Mesenchymal stem cell (in vitro differentiated cells and primary cell): ENCODE measurements at regions not wholly inside any gene's neighbourhood (a gene's known extent, or its start where the extent isn't known, plus 50 kb on each side); places are given as distances from the start of the nearest gene placed in this dataset.

Source experiments
- DNase-seq: peaks from one replicate; pipeline ENCODE4 v3.0.0-alpha.2; 2013
- H2AFZ ChIP-seq: one replicate; pipeline ENCODE4 v1.6.1; 2013; ENCODE audit warnings: low read depth, mild to moderate bottlenecking, control low read depth, inconsistent platforms, low read length, moderate library complexity
- H2AK5ac ChIP-seq: 2 replicates; pipeline ENCODE4 v1.6.1; 2013; ENCODE audit warnings: low read length, moderate library complexity, mild to moderate bottlenecking, inconsistent platforms; ENCODE audit not compliant: severe bottlenecking
- H2BK120ac ChIP-seq: one replicate; pipeline ENCODE4 v1.6.1; 2013; ENCODE audit warnings: low read depth, mild to moderate bottlenecking, inconsistent platforms, low read length, moderate library complexity
- H2BK12ac ChIP-seq, 2 experiments: one replicate each; pipeline ENCODE4 v1.6.1; 2013; ENCODE audit warnings: inconsistent platforms in 2 of 2, low read length in 2 of 2, mild to moderate bottlenecking in 2 of 2, moderate library complexity in 2 of 2, control low read depth in 1 of 2
- H2BK15ac ChIP-seq: one replicate; pipeline ENCODE4 v1.6.1; 2013; ENCODE audit warnings: mild to moderate bottlenecking, low read depth, inconsistent platforms; ENCODE audit not compliant: poor library complexity, severe bottlenecking
- H2BK5ac ChIP-seq: 2 replicates; pipeline ENCODE4 v1.6.1; 2013; ENCODE audit warnings: low read depth, mild to moderate bottlenecking, low read length, control low read depth, inconsistent platforms; ENCODE audit not compliant: poor library complexity, severe bottlenecking
- H3K14ac ChIP-seq, 2 experiments: one replicate each; pipeline ENCODE4 v1.6.1; 2013; ENCODE audit warnings: inconsistent platforms in 2 of 2, low read length in 2 of 2, control low read depth in 1 of 2, mild to moderate bottlenecking in 1 of 2, moderate library complexity in 1 of 2
- H3K18ac ChIP-seq, 2 experiments: one replicate each; pipeline ENCODE4 v1.6.1; 2013; ENCODE audit warnings: inconsistent platforms in 2 of 2, low read length in 2 of 2, control low read depth in 1 of 2, low read depth in 1 of 2, mild to moderate bottlenecking in 1 of 2
- H3K23ac ChIP-seq, 2 experiments: one replicate each; pipeline ENCODE4 v1.6.1; 2013; ENCODE audit warnings: inconsistent platforms in 2 of 2, low read length in 2 of 2, mild to moderate bottlenecking in 2 of 2, moderate library complexity in 2 of 2, control low read depth in 1 of 2
- H3K27ac ChIP-seq: 2 replicates; pipeline ENCODE4 v1.5.1; 2013; ENCODE audit warnings: mild to moderate bottlenecking, moderate library complexity, low read length, control low read depth, inconsistent platforms; ENCODE audit not compliant: poor library complexity, severe bottlenecking
- H3K27me3 ChIP-seq, 2 experiments: 2 replicates each; pipeline versions ENCODE4 v1.6.1 to v1.7.0; 2013; ENCODE audit warnings: low read length in 2 of 2, mild to moderate bottlenecking in 2 of 2, moderate library complexity in 2 of 2, control low read depth in 1 of 2, inconsistent platforms in 1 of 2; ENCODE audit not compliant: control insufficient read depth in 1 of 2, insufficient read depth in 1 of 2
- H3K36me3 ChIP-seq, 2 experiments: 2 replicates each; pipeline versions ENCODE4 v1.6.1 to v1.7.0; 2013; ENCODE audit warnings: low read length in 2 of 2, control low read depth in 1 of 2, inconsistent platforms in 1 of 2, low read depth in 1 of 2, mild to moderate bottlenecking in 1 of 2; ENCODE audit not compliant: insufficient read depth in 2 of 2, control insufficient read depth in 1 of 2
- H3K4ac ChIP-seq, 2 experiments: one replicate each; pipeline ENCODE4 v1.6.1; 2013; ENCODE audit warnings: inconsistent platforms in 2 of 2, low read length in 2 of 2, mild to moderate bottlenecking in 2 of 2, moderate library complexity in 2 of 2, control low read depth in 1 of 2, low read depth in 1 of 2
- H3K4me1 ChIP-seq: 2 replicates; pipeline ENCODE4 v1.6.1; 2013; ENCODE audit warnings: low read depth, low read length, control low read depth; ENCODE audit not compliant: control insufficient read depth, insufficient read depth
- H3K4me2 ChIP-seq: 2 replicates; pipeline ENCODE4 v1.6.1; 2013; ENCODE audit warnings: low read length, mild to moderate bottlenecking, inconsistent platforms; ENCODE audit not compliant: poor library complexity, severe bottlenecking
- H3K4me3 ChIP-seq, 2 experiments: 2 replicates each; pipeline versions ENCODE4 v1.5.1 to v1.7.0; 2013; ENCODE audit warnings: low read length in 2 of 2, mild to moderate bottlenecking in 2 of 2, control low read depth in 1 of 2, low read depth in 1 of 2; ENCODE audit not compliant: insufficient read depth in 1 of 2
- H3K79me1 ChIP-seq: replicated peaks from 2 replicates; pipeline ENCODE4 v1.6.1; 2013; ENCODE audit warnings: mild to moderate bottlenecking, control low read depth, low read length, inconsistent platforms; ENCODE audit not compliant: poor library complexity, severe bottlenecking
- H3K9ac ChIP-seq: 2 replicates; pipeline ENCODE4 v1.7.0; 2013; ENCODE audit warnings: mild to moderate bottlenecking, low read length, moderate library complexity
- H3K9me3 ChIP-seq: 2 replicates; pipeline ENCODE4 v1.7.0; 2013; ENCODE audit warnings: mild to moderate bottlenecking, low read length; ENCODE audit not compliant: control insufficient read depth
- H4K8ac ChIP-seq: one replicate; pipeline ENCODE4 v1.6.1; 2013; ENCODE audit warnings: inconsistent platforms, mild to moderate bottlenecking, low read length, moderate library complexity
- H4K91ac ChIP-seq: one replicate; pipeline ENCODE4 v1.6.1; 2013; ENCODE audit warnings: mild to moderate bottlenecking, low read length, inconsistent platforms
- WGBS: methylation state at CpG from one replicate; pipeline ENCODE4 v1.1.7; 2013; ENCODE audit warnings: mixed read lengths; 5-methylcytosine and 5-hydroxymethylcytosine counted together

GRCh38 chr9:134260801-134261200, 65.5 kb upstream of the RXRA start:
- no peak overlapping the region for H4K8ac ChIP-seq
- WGBS: 87% methylated on average over 18 of the region's 18 CpGs

GRCh38 chr9:134262035-134262434, 64.2 kb upstream of the RXRA start:
- Histone ChIP-seq H3K4me3 (no peak overlapping the region), H3K9me3 (peaks cover 5% of the 10 kb centered on the region), H3K27me3 (peaks cover 34 to 76% of the 10 kb centered on the region in 2 experiments), H3K4me2 (no peak overlapping the region), H2BK5ac (no peak overlapping the region), H3K36me3 (no peaks in the 10 kb centered on the region), H3K4ac (no peak overlapping the region), H2BK120ac (no peak overlapping the region), H4K91ac (no peak overlapping the region), H2AK5ac (no peak overlapping the region), H3K23ac (peak overlapping the region in 1 of 2 experiments; percentile 25), H3K18ac (no peak overlapping the region), H3K9ac (no peak overlapping the region), H2AFZ (no peak overlapping the region), H2BK12ac (no peak overlapping the region), H4K8ac (no peak overlapping the region), H3K27ac (no peak overlapping the region), H2BK15ac (no peak overlapping the region), H3K79me1 (no peaks in the 10 kb centered on the region), H3K14ac (no peak overlapping the region), H3K4me1 (peaks cover 2% of the 10 kb centered on the region)
- DNase-seq: no peak
- WGBS: 91% methylated on average over 10 of the region's 10 CpGs

More at GRCh38 chr9:134260801-134261200, 65.5 kb upstream of the RXRA start:
- H3K4me1 ChIP-seq: peaks cover 2% of the 10 kb centered on the region
- H3K23ac ChIP-seq: no peak overlapping the region
- H3K18ac ChIP-seq: no peak overlapping the region
- no peak overlapping the region for H3K4me2 ChIP-seq
- no peak for DNase-seq
- H4K91ac ChIP-seq: no peak overlapping the region
- no peak overlapping the region for H2BK12ac ChIP-seq
- no peak overlapping the region for H3K14ac ChIP-seq
- H3K4me3 ChIP-seq: no peak overlapping the region
- H2AFZ ChIP-seq: no peak overlapping the region
- H3K27ac ChIP-seq: no peak overlapping the region
- H2BK5ac ChIP-seq: no peak overlapping the region
- no peaks in the 10 kb centered on the region for H3K36me3 ChIP-seq
- H3K4ac ChIP-seq: peak overlapping the region in 1 of 2 experiments; percentile 42
- no peak overlapping the region for H3K9ac ChIP-seq
- no peaks in the 10 kb centered on the region for H3K9me3 ChIP-seq
- H2BK15ac ChIP-seq: no peak overlapping the region
- peaks cover 25 to 63% of the 10 kb centered on the region in 2 experiments for H3K27me3 ChIP-seq
- no peak overlapping the region for H2AK5ac ChIP-seq
- H3K79me1 ChIP-seq: no peaks in the 10 kb centered on the region
- H2BK120ac ChIP-seq: no peak overlapping the region

DNA sequence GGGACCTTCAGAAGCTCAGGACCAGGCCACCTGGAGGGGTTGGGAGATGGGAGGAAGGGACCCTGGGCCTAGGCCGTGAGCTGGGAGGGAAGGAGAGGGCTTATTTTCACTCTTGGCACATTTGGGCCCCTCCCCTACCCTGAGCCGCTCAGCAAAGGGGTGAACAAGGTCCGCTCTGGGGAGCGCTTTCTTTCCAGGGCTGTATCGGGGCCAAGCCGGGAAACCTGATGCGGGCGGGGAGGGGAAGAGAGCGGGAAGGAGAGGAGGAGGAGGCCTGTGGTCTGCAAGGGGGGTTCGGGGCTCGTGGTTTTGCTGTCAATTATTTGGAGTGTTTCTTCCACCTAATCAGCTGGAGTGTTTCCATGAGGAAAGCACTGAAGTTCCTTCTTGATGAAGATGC, 62.7 kb upstream of the RXRA start:
- H3K9ac ChIP-seq: no peak overlapping the region
- no peak overlapping the region for H4K91ac ChIP-seq
- no peak overlapping the region for H2BK12ac ChIP-seq
- H2AK5ac ChIP-seq: no peak overlapping the region
- H2BK120ac ChIP-seq: no peak overlapping the region
- H2BK15ac ChIP-seq: no peak overlapping the region
- H4K8ac ChIP-seq: no peak overlapping the region
- no peak overlapping the region for H3K18ac ChIP-seq
- H3K36me3 ChIP-seq: no peaks in the 10 kb centered on the region
- H3K4me2 ChIP-seq: no peak overlapping the region
- no peak overlapping the region for H2BK5ac ChIP-seq
- H2AFZ ChIP-seq: no peak overlapping the region
- H3K27me3 ChIP-seq: peaks cover 37 to 80% of the 10 kb centered on the region in 2 experiments
- peaks cover 5% of the 10 kb centered on the region for H3K9me3 ChIP-seq
- peaks cover 2% of the 10 kb centered on the region for H3K4me1 ChIP-seq
- no peak overlapping the region for H3K27ac ChIP-seq
- no peak for DNase-seq
- H3K4ac ChIP-seq: no peak overlapping the region
- H3K79me1 ChIP-seq: no peaks in the 10 kb centered on the region
- no peak overlapping the region for H3K4me3 ChIP-seq
- WGBS: 70% methylated on average over 11 of the region's 11 CpGs
- no peak overlapping the region for H3K23ac ChIP-seq
- H3K14ac ChIP-seq: no peak overlapping the region

GRCh38 chr9:134264169-134264568, 62.1 kb upstream of the RXRA start:
- Histone ChIP-seq H3K79me1 (no peaks in the 10 kb centered on the region), H3K9me3 (peaks cover 5% of the 10 kb centered on the region), H3K27ac (no peak overlapping the region), H2BK120ac (no peak overlapping the region), H3K4me1 (peaks cover 2% of the 10 kb centered on the region), H2AK5ac (no peak overlapping the region), H2AFZ (no peak overlapping the region), H4K91ac (no peak overlapping the region), H3K18ac (no peak overlapping the region), H2BK12ac (no peak overlapping the region), H3K4ac (no peak overlapping the region), H3K36me3 (no peaks in the 10 kb centered on the region), H3K4me3 (no peak overlapping the region), H3K27me3 (peaks cover 41 to 86% of the 10 kb centered on the region in 2 experiments), H3K4me2 (no peak overlapping the region), H3K14ac (no peak overlapping the region), H2BK15ac (no peak overlapping the region), H4K8ac (no peak overlapping the region), H3K9ac (no peak overlapping the region), H3K23ac (no peak overlapping the region), H2BK5ac (no peak overlapping the region)
- no peak for DNase-seq
- WGBS: 83% methylated on average over 11 of the region's 11 CpGs
